WTC11 (cell line): ENCODE measurements at regions not wholly inside any gene's neighbourhood (a gene's known extent, or its start where the extent isn't known, plus 50 kb on each side); places are given as distances from the start of the nearest gene placed in this dataset.

ENCODE experiments used
- ATAC-seq: fragments of 200-7000 bp; cut with Tn5 transposase; 2 replicates; pipeline ENCODE4 v1.10.0; 2021; ENCODE audit warnings: mild to moderate bottlenecking, moderate library complexity
- CTCF ChIA-PET: fragments of 300-600 bp; sonication (Branson Sonifier 250); formaldehyde crosslinking; loops from one replicate; lab custom pipeline; 2021; ENCODE audit warnings: antibody characterized with exemption; lab: Charles Lee
- POLR2A ChIA-PET: fragments of 350-600 bp; sonication (Branson Sonifier 250); formaldehyde crosslinking; loops from one replicate; lab custom pipeline; 2021; ENCODE audit warnings: antibody characterized with exemption; lab: Charles Lee
- DNase-seq: peaks from one replicate; pipeline ENCODE4 v3.0.0; 2021; ENCODE audit warnings: low spot score
- H3K27ac Mint-ChIP-seq: 2 replicates; pipeline ENCODE4 v1.8.0; 2021; ENCODE audit warnings: mixed read lengths
- H3K27me3 Mint-ChIP-seq: 2 replicates; pipeline ENCODE4 v1.8.0; 2021; ENCODE audit warnings: low read depth, mild to moderate bottlenecking, moderate library complexity, mixed read lengths
- H3K36me3 Mint-ChIP-seq: 2 replicates; pipeline ENCODE4 v1.8.0; 2021; ENCODE audit warnings: mixed read lengths
- H3K4me1 Mint-ChIP-seq: 2 replicates; pipeline ENCODE4 v1.8.0; 2022; ENCODE audit warnings: mixed read lengths
- H3K4me3 Mint-ChIP-seq: 2 replicates; pipeline ENCODE4 v1.8.0; 2021; ENCODE audit warnings: mild to moderate bottlenecking, moderate library complexity, mixed read lengths
- H3K9me3 Mint-ChIP-seq: 2 replicates; pipeline ENCODE4 v1.8.0; 2021; ENCODE audit warnings: mixed read lengths
- ATF1 ChIP-seq: sonication (generic); formaldehyde crosslinking; IDR thresholded peaks from 2 replicates; pipeline ENCODE4 v1.8.1; 2023; ENCODE audit warnings: mild to moderate bottlenecking, moderate library complexity, missing genetic modification reagents
- ATF2 ChIP-seq: sonication (generic); formaldehyde crosslinking; IDR thresholded peaks from 2 replicates; pipeline ENCODE4 v1.8.1; 2022; ENCODE audit warnings: low read depth, missing genetic modification reagents, borderline replicate concordance
- CTCF ChIP-seq: fragments of 200-600 bp; IDR thresholded peaks from 2 replicates; pipeline ENCODE4 v1.8.0; 2022; ENCODE audit warnings: antibody characterized with exemption
- EMX1 ChIP-seq: fragments of 250-450 bp; sonication (Bioruptor Pico); IDR thresholded peaks from 2 replicates; pipeline ENCODE4 v1.8.0; 2021; ENCODE audit warnings: mild to moderate bottlenecking
- FOXK1 ChIP-seq: sonication (generic); formaldehyde crosslinking; IDR thresholded peaks from 2 replicates; pipeline ENCODE4 v1.8.0; 2022; ENCODE audit warnings: mild to moderate bottlenecking, moderate library complexity, missing genetic modification reagents
- HMGXB4 ChIP-seq: sonication (generic); formaldehyde crosslinking; IDR thresholded peaks from 2 replicates; pipeline ENCODE4 v1.8.1; 2023; ENCODE audit warnings: mild to moderate bottlenecking, moderate library complexity, missing genetic modification reagents
- JUN ChIP-seq: sonication (generic); formaldehyde crosslinking; IDR thresholded peaks from 2 replicates; pipeline ENCODE4 v1.8.0; 2023; ENCODE audit warnings: mild to moderate bottlenecking, missing genetic modification reagents
- NFYB ChIP-seq: sonication (generic); formaldehyde crosslinking; conservative IDR thresholded peaks from 2 replicates; pipeline ENCODE4 v1.8.0; 2022; ENCODE audit warnings: low read depth, missing genetic modification reagents
- NR3C1 ChIP-seq: sonication (generic); formaldehyde crosslinking; conservative IDR thresholded peaks from 2 replicates; pipeline ENCODE4 v1.8.1; 2023; ENCODE audit warnings: low read depth, mild to moderate bottlenecking, missing genetic modification reagents
- SP1 ChIP-seq: sonication (generic); formaldehyde crosslinking; conservative IDR thresholded peaks from 2 replicates; pipeline ENCODE4 v1.8.1; 2022; ENCODE audit warnings: missing genetic modification reagents
- TCF7 ChIP-seq: sonication (generic); formaldehyde crosslinking; IDR thresholded peaks from 2 replicates; pipeline ENCODE4 v1.8.0; 2022; ENCODE audit warnings: mild to moderate bottlenecking, low read depth, missing genetic modification reagents, moderate library complexity
- ZBTB21 ChIP-seq: sonication (generic); formaldehyde crosslinking; IDR thresholded peaks from 2 replicates; pipeline ENCODE4 v1.8.1; 2023; ENCODE audit warnings: mild to moderate bottlenecking, missing genetic modification reagents, borderline replicate concordance
- ZNF232 ChIP-seq: sonication (generic); formaldehyde crosslinking; IDR thresholded peaks from 2 replicates; pipeline ENCODE4 v1.8.0; 2022; ENCODE audit warnings: mild to moderate bottlenecking, missing genetic modification reagents
- ZNF281 ChIP-seq: sonication (generic); formaldehyde crosslinking; IDR thresholded peaks from 2 replicates; pipeline ENCODE4 v1.8.0; 2023; ENCODE audit warnings: mild to moderate bottlenecking, missing genetic modification reagents
- ZNF423 ChIP-seq: fragments of 250-450 bp; sonication (Bioruptor Pico); IDR thresholded peaks from 2 replicates; pipeline ENCODE4 v2.1.2; 2022; ENCODE audit warnings: mild to moderate bottlenecking, moderate library complexity
- ZNF425 ChIP-seq: fragments of 250-450 bp; sonication (Bioruptor Pico); conservative IDR thresholded peaks from 2 replicates; pipeline ENCODE4 v1.9.0; 2021; ENCODE audit warnings: mild to moderate bottlenecking
- ZSCAN18 ChIP-seq: fragments of 250-450 bp; sonication (Bioruptor Pico); IDR thresholded peaks from 2 replicates; pipeline ENCODE4 v2.1.2; 2022; ENCODE audit warnings: mild to moderate bottlenecking, moderate library complexity
- TF ChIP-seq, protein P1 (sequence below): sonication (generic); formaldehyde crosslinking; IDR thresholded peaks from 2 replicates; pipeline ENCODE4 v1.8.0; 2022; ENCODE audit warnings: mild to moderate bottlenecking, missing genetic modification reagents
- TF ChIP-seq, protein P2 (sequence below): sonication (generic); formaldehyde crosslinking; IDR thresholded peaks from 2 replicates; pipeline ENCODE4 v1.8.1; 2023; ENCODE audit warnings: mild to moderate bottlenecking, missing genetic modification reagents, moderate library complexity
- TF ChIP-seq, protein P3 (sequence below): sonication (generic); formaldehyde crosslinking; IDR thresholded peaks from 2 replicates; pipeline ENCODE4 v1.8.0; 2022; ENCODE audit warnings: mild to moderate bottlenecking, missing genetic modification reagents
- TF ChIP-seq, protein P4 (sequence below): fragments of 250-450 bp; sonication (Bioruptor Pico); IDR thresholded peaks from 2 replicates; pipeline ENCODE4 v1.8.0; 2021; ENCODE audit warnings: mild to moderate bottlenecking

DNA sequence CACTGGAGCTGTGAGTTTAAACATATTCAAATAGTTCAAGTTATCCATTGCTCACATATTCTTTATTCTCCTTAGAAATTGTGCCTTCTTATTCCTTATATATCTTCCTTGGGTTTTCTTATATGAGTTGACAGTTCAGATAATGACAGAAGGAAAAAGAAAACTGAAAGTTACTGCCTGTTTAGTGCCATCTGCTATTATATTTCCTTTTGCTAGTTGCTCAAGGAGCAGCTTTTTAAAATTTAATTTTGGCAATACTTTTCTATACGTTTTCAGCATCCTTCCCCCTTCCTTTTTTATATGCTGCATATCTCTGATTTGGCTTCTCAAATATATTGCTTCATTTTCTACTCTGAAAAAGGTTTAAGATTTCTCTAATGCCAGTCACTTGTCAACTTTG, 903.1 kb upstream of the SPRY2 start:
- Mint-ChIP-seq H3K27ac (no peak overlapping the region), H3K9me3 (no peaks in the 10 kb centered on the region), H3K36me3 (no peaks in the 10 kb centered on the region), H3K4me3 (no peak overlapping the region), H3K27me3 (no peaks in the 10 kb centered on the region), H3K4me1 (peaks cover 5% of the 10 kb centered on the region; the same call in 1 of the 2 replicates)
- DNase-seq (no peak), ATAC-seq (no peak)
- CTCF ChIA-PET, result no interaction called here
- POLR2A ChIA-PET, result no interaction called here
- TF ChIP-seq, protein P1, sequence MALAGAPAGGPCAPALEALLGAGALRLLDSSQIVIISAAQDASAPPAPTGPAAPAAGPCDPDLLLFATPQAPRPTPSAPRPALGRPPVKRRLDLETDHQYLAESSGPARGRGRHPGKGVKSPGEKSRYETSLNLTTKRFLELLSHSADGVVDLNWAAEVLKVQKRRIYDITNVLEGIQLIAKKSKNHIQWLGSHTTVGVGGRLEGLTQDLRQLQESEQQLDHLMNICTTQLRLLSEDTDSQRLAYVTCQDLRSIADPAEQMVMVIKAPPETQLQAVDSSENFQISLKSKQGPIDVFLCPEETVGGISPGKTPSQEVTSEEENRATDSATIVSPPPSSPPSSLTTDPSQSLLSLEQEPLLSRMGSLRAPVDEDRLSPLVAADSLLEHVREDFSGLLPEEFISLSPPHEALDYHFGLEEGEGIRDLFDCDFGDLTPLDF (CRISPR knock-in tag), result no peak
- TF ChIP-seq ZNF423 (CRISPR knock-in tag) (no peak), JUN (CRISPR knock-in tag) (no peak), HMGXB4 (CRISPR knock-in tag) (no peak), FOXK1 (CRISPR knock-in tag) (no peak), ZSCAN18 (CRISPR knock-in tag) (no peak), NR3C1 (no peak), TCF7 (CRISPR knock-in tag) (no peak), ZNF281 (CRISPR knock-in tag) (no peak), ZNF425 (no peak), ATF1 (CRISPR knock-in tag) (no peak), ZNF232 (no peak), ZBTB21 (CRISPR knock-in tag) (no peak)
- TF ChIP-seq, protein P2, sequence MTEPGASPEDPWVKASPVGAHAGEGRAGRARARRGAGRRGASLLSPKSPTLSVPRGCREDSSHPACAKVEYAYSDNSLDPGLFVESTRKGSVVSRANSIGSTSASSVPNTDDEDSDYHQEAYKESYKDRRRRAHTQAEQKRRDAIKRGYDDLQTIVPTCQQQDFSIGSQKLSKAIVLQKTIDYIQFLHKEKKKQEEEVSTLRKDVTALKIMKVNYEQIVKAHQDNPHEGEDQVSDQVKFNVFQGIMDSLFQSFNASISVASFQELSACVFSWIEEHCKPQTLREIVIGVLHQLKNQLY (CRISPR knock-in tag), result no peak
- TF ChIP-seq, protein P3, sequence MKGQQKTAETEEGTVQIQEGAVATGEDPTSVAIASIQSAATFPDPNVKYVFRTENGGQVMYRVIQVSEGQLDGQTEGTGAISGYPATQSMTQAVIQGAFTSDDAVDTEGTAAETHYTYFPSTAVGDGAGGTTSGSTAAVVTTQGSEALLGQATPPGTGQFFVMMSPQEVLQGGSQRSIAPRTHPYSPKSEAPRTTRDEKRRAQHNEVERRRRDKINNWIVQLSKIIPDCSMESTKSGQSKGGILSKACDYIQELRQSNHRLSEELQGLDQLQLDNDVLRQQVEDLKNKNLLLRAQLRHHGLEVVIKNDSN (CRISPR knock-in tag), result no peak

DNA sequence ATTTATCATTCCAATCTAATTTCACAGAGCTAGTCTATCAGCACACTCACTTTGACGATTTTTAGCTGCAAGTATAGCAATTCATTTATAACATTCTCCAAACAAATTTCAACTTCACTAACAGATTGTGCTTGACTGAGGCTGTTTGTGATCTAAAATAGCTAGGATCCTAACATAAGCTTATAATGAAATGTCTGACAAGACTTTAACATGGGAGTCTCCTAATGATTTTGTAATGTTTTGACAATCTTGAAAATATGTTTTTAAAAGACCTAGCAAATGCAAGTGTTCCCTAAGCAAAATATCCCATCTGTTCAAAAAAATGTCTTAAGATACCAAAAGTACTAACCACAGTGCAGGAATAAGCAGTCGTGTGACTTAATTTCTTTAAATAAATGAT, 889.5 kb upstream of the SPRY2 start:
- Mint-ChIP-seq H3K27ac (no peak overlapping the region), H3K27me3 (no peaks in the 10 kb centered on the region), H3K36me3 (no peaks in the 10 kb centered on the region), H3K9me3 (peaks cover 5% of the 10 kb centered on the region), H3K4me1 (no peaks in the 10 kb centered on the region), H3K4me3 (no peak overlapping the region)
- no peak for DNase-seq
- ATAC-seq, result no peak
- CTCF ChIA-PET, result no interaction called here
- POLR2A ChIA-PET, result no interaction called here
- TF ChIP-seq CTCF (no peak), ATF2 (CRISPR knock-in tag) (no peak), NFYB (CRISPR knock-in tag) (no peak), SP1 (no peak), EMX1 (CRISPR knock-in tag) (no peak)
- TF ChIP-seq, protein P4, sequence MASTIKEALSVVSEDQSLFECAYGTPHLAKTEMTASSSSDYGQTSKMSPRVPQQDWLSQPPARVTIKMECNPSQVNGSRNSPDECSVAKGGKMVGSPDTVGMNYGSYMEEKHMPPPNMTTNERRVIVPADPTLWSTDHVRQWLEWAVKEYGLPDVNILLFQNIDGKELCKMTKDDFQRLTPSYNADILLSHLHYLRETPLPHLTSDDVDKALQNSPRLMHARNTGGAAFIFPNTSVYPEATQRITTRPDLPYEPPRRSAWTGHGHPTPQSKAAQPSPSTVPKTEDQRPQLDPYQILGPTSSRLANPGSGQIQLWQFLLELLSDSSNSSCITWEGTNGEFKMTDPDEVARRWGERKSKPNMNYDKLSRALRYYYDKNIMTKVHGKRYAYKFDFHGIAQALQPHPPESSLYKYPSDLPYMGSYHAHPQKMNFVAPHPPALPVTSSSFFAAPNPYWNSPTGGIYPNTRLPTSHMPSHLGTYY, result no peak
